ENCODE measurements at regions not wholly inside any gene's neighbourhood (a gene's known extent, or its start where the extent isn't known, plus 50 kb on each side); places are given as distances from the start of the nearest gene placed in this dataset.

DNA sequence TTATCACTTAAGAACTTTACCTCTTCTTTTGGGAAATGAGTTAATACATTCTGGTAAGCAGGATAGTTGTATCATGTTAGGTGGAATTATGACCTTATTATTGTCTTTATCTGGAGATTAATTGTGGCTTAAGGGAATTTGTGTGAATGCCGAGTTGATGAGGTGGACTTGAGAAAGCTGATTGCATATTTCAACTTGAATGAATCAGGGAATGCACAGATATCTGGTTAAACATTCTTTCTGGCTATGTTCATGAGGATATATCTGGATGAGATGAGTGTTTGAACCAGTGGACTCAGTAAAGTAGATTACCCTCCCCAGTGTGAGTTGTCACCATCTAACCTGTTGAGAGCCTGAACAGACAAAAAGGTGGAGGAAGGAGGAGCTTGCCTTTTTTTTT, 326.1 kb upstream of the GOT2 start:
- TF ChIP-seq, protein P1, sequence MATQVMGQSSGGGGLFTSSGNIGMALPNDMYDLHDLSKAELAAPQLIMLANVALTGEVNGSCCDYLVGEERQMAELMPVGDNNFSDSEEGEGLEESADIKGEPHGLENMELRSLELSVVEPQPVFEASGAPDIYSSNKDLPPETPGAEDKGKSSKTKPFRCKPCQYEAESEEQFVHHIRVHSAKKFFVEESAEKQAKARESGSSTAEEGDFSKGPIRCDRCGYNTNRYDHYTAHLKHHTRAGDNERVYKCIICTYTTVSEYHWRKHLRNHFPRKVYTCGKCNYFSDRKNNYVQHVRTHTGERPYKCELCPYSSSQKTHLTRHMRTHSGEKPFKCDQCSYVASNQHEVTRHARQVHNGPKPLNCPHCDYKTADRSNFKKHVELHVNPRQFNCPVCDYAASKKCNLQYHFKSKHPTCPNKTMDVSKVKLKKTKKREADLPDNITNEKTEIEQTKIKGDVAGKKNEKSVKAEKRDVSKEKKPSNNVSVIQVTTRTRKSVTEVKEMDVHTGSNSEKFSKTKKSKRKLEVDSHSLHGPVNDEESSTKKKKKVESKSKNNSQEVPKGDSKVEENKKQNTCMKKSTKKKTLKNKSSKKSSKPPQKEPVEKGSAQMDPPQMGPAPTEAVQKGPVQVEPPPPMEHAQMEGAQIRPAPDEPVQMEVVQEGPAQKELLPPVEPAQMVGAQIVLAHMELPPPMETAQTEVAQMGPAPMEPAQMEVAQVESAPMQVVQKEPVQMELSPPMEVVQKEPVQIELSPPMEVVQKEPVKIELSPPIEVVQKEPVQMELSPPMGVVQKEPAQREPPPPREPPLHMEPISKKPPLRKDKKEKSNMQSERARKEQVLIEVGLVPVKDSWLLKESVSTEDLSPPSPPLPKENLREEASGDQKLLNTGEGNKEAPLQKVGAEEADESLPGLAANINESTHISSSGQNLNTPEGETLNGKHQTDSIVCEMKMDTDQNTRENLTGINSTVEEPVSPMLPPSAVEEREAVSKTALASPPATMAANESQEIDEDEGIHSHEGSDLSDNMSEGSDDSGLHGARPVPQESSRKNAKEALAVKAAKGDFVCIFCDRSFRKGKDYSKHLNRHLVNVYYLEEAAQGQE (IDR thresholded peaks at IDR 0.05; ENCODE audit: insufficient read depth in 1 of 2, low read depth in 2 of 2, low read length in 2 of 2) = no peak
- TF ChIP-seq POLR2AphosphoS5 (IDR thresholded peaks at IDR 0.05; ENCODE audit: low read depth, low read length) (no peak), TAF1 (IDR thresholded peaks at IDR 0.05; ENCODE audit: borderline replicate concordance, insufficient read depth, low read length) (no peak)

All from PFSK-1 (cell line).